ENCODE measurements at regions not wholly inside any gene's neighbourhood (a gene's known extent, or its start where the extent isn't known, plus 50 kb on each side); places are given as distances from the start of the nearest gene placed in this dataset.
A peak's percentile ranks its signal among the peaks of the same experiment; 100 is the strongest.

- 90 to 94% (median 91%) methylated on average over 5 of the region's 5 CpGs for WGBS, 4 donors
- Histone ChIP-seq H3K27me3 (no peaks in the 10 kb centered on the region), H3K27ac (no peak overlapping the region), H3K4me1 (replicated peaks in 1 of 2) (no peaks in the 10 kb centered on the region), H3K36me3 (replicated peaks in 1 of 2) (no peaks in the 10 kb centered on the region), H3K4me3 (no peak overlapping the region), H3K9me3 (replicated peaks in 1 of 3) (no peaks in the 10 kb centered on the region)
- intact Hi-C loops (cut with DNase I), result no loop called here
- DNase-seq, result no peak
- no peak for TF ChIP-seq POLR2A (IDR thresholded peaks at IDR 0.05)
- TF ChIP-seq, protein P1, sequence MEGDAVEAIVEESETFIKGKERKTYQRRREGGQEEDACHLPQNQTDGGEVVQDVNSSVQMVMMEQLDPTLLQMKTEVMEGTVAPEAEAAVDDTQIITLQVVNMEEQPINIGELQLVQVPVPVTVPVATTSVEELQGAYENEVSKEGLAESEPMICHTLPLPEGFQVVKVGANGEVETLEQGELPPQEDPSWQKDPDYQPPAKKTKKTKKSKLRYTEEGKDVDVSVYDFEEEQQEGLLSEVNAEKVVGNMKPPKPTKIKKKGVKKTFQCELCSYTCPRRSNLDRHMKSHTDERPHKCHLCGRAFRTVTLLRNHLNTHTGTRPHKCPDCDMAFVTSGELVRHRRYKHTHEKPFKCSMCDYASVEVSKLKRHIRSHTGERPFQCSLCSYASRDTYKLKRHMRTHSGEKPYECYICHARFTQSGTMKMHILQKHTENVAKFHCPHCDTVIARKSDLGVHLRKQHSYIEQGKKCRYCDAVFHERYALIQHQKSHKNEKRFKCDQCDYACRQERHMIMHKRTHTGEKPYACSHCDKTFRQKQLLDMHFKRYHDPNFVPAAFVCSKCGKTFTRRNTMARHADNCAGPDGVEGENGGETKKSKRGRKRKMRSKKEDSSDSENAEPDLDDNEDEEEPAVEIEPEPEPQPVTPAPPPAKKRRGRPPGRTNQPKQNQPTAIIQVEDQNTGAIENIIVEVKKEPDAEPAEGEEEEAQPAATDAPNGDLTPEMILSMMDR (IDR thresholded peaks at IDR 0.05), result no peak
Observed at GRCh38 chr13:73671732-73672131, 462.5 kb downstream of the KLF12 start.

DNA sequence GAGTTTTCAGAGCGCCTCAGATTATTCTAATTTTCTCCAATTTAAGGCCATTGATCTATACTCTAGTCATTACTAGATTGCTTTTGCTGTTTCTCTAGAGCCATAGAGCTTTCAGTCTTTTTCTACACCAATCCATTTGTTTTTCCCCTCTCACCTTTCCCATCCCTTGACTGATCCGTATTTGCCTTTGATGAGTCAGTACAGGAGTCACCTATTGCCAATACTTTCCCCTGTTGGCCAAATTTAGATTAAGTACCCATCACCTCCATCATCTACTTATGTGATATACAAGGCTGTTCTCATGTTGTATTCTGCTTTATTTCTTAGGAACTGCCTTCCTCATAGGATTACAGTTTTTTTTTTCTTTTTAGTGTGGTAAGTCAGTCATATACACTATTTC is 463.2 kb downstream of the KLF12 start:
- H3K27ac ChIP-seq, result no peak overlapping the region
- H3K9me3 ChIP-seq (replicated peaks in 1 of 3), result no peaks in the 10 kb centered on the region
- TF ChIP-seq POLR2A (IDR thresholded peaks at IDR 0.05), result no peak
- TF ChIP-seq, protein P1 (IDR thresholded peaks at IDR 0.05), result no peak
- WGBS, 4 donors, result 83 to 88% (median 88%) methylated on average over 2 of the region's 2 CpGs
- H3K36me3 ChIP-seq (replicated peaks in 1 of 2), result no peaks in the 10 kb centered on the region
- intact Hi-C loops (cut with DNase I), result no loop called here
- no peaks in the 10 kb centered on the region for H3K4me1 ChIP-seq (replicated peaks in 1 of 2)
- no peak overlapping the region for H3K4me3 ChIP-seq
- no peak for DNase-seq
- no peaks in the 10 kb centered on the region for H3K27me3 ChIP-seq

DNA sequence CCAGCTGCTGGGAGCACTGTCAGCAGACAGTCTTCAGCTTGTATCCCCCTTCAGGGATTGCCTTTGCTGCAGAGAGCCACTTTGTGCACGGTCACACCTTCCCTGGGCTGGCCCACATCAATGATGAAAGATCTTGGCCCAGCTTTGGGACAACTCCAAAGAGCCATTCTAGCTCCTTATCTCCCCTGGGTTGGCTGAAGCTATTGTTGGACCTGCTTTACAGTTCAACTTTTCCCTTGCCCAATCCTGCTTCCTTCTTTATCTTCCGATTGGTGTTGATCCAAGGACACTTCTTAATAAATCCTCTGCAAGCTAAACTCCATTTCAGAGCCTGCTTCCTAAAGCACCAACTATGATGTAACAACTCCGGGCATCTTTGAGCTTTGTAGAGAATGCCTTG is 466.4 kb downstream of the KLF12 start:
- H3K4me3 ChIP-seq, result no peak overlapping the region
- no peak overlapping the region for H3K27ac ChIP-seq
- H3K9me3 ChIP-seq (replicated peaks in 1 of 3), result no peaks in the 10 kb centered on the region
- WGBS, 4 donors, result 50 to 59% (median 56%) methylated on average over 3 of the region's 3 CpGs
- no peaks in the 10 kb centered on the region for H3K27me3 ChIP-seq
- H3K4me1 ChIP-seq (replicated peaks in 1 of 2), result no peaks in the 10 kb centered on the region
- intact Hi-C loops (cut with DNase I), result no loop called here
- H3K36me3 ChIP-seq (replicated peaks in 1 of 2), result no peaks in the 10 kb centered on the region
- peak in 3 of 7 donors; percentile 19 to 54 (median 23) for DNase-seq
- no peak for TF ChIP-seq POLR2A (IDR thresholded peaks at IDR 0.05)
- TF ChIP-seq, protein P1 (IDR thresholded peaks at IDR 0.05), result no peak

GRCh38 chr13:73665261-73665660 is 468.9 kb downstream of the KLF12 start:
- no peaks in the 10 kb centered on the region for H3K4me1 ChIP-seq (replicated peaks in 1 of 2)
- DNase-seq, result no peak
- intact Hi-C loops (cut with DNase I), result no loop called here
- no peak for TF ChIP-seq POLR2A (IDR thresholded peaks at IDR 0.05)
- TF ChIP-seq, protein P1 (IDR thresholded peaks at IDR 0.05), result no peak
- no peak overlapping the region for H3K27ac ChIP-seq
- WGBS, 4 donors, result 22 to 38% (median 30%) methylated on average over 2 of the region's 2 CpGs
- H3K4me3 ChIP-seq, result no peak overlapping the region
- H3K36me3 ChIP-seq (replicated peaks in 1 of 2), result no peaks in the 10 kb centered on the region
- no peaks in the 10 kb centered on the region for H3K27me3 ChIP-seq
- no peaks in the 10 kb centered on the region for H3K9me3 ChIP-seq (replicated peaks in 1 of 3)
